H9 (cell line): ENCODE measurements at regions not wholly inside any gene's neighbourhood (a gene's known extent, or its start where the extent isn't known, plus 50 kb on each side); places are given as distances from the start of the nearest gene placed in this dataset.

Experiments used
- DNase-seq: peaks from one replicate; pipeline ENCODE4 v3.0.0-alpha.2; 2017
- H2AFZ ChIP-seq: one replicate; pipeline ENCODE4 v1.6.1; 2013; ENCODE audit warnings: mild to moderate bottlenecking, low read length, control low read depth, moderate library complexity
- H2AK5ac ChIP-seq: 2 replicates; pipeline ENCODE4 v1.6.1; 2013; ENCODE audit warnings: low read length, control low read depth, mixed read lengths; ENCODE audit not compliant: insufficient read length
- H2BK120ac ChIP-seq: one replicate; pipeline ENCODE4 v1.6.1; 2013; ENCODE audit warnings: low read depth, mild to moderate bottlenecking, low read length, control low read depth, inconsistent platforms; ENCODE audit not compliant: poor library complexity, severe bottlenecking
- H2BK12ac ChIP-seq: 2 replicates; pipeline ENCODE4 v1.6.1; 2013; ENCODE audit warnings: low read length, control low read depth, mixed read lengths, low read depth; ENCODE audit not compliant: insufficient read length
- H2BK15ac ChIP-seq: 2 replicates; pipeline ENCODE4 v1.6.1; 2013; ENCODE audit warnings: low read depth, low read length, control low read depth
- H2BK20ac ChIP-seq: one replicate; pipeline ENCODE4 v1.6.1; 2013; ENCODE audit warnings: low read depth, mild to moderate bottlenecking, low read length, control low read depth, inconsistent platforms; ENCODE audit not compliant: poor library complexity, severe bottlenecking
- H2BK5ac ChIP-seq: 2 replicates; pipeline ENCODE4 v1.6.1; 2013; ENCODE audit warnings: low read length, control low read depth, mixed read lengths; ENCODE audit not compliant: insufficient read length
- H3K14ac ChIP-seq: 2 replicates; pipeline ENCODE4 v1.6.1; 2013; ENCODE audit warnings: low read length, control low read depth; ENCODE audit not compliant: insufficient read depth
- H3K18ac ChIP-seq: 2 replicates; pipeline ENCODE4 v1.6.1; 2013; ENCODE audit warnings: low read depth, mild to moderate bottlenecking, mixed read lengths, low read length, control low read depth; ENCODE audit not compliant: insufficient read length
- H3K23ac ChIP-seq: 2 replicates; pipeline ENCODE4 v1.6.1; 2013; ENCODE audit warnings: low read length, control low read depth, mixed read lengths, low read depth; ENCODE audit not compliant: insufficient read length
- H3K23me2 ChIP-seq: 2 replicates; pipeline ENCODE4 v1.6.1; 2013; ENCODE audit warnings: low read depth, mild to moderate bottlenecking, mixed read lengths, low read length, control low read depth; ENCODE audit not compliant: insufficient read length, poor library complexity, severe bottlenecking
- H3K27ac ChIP-seq: 2 replicates; pipeline ENCODE4 v1.5.1; 2013; ENCODE audit warnings: low read length, control low read depth, mixed read lengths, low read depth; ENCODE audit not compliant: insufficient read length
- H3K27me3 ChIP-seq: 2 replicates; pipeline ENCODE4 v1.6.1; 2013; ENCODE audit warnings: low read length, control low read depth, inconsistent platforms; ENCODE audit not compliant: insufficient read depth
- H3K4ac ChIP-seq: 2 replicates; pipeline ENCODE4 v1.6.1; 2013; ENCODE audit warnings: low read depth, mild to moderate bottlenecking, control low read depth, inconsistent platforms, low read length, moderate library complexity
- H3K4me1 ChIP-seq: 2 replicates; pipeline ENCODE4 v1.6.1; 2013; ENCODE audit warnings: low read length, control low read depth, inconsistent platforms; ENCODE audit not compliant: insufficient read depth
- H3K4me2 ChIP-seq: 2 replicates; pipeline ENCODE4 v1.6.1; 2013; ENCODE audit warnings: low read length, control low read depth, mixed read lengths; ENCODE audit not compliant: insufficient read length, insufficient read depth
- H3K56ac ChIP-seq: 2 replicates; pipeline ENCODE4 v1.6.1; 2013; ENCODE audit warnings: low read depth, mild to moderate bottlenecking, mixed read lengths, low read length, control low read depth; ENCODE audit not compliant: insufficient read length
- H3K79me1 ChIP-seq: 2 replicates; pipeline ENCODE4 v1.6.1; 2013; ENCODE audit warnings: low read depth, mild to moderate bottlenecking, moderate library complexity, low read length, control low read depth, inconsistent platforms; ENCODE audit not compliant: insufficient read depth, poor library complexity, severe bottlenecking
- H3K79me2 ChIP-seq: 2 replicates; pipeline ENCODE4 v1.6.1; 2013; ENCODE audit warnings: low read length, control low read depth, inconsistent platforms; ENCODE audit not compliant: insufficient read depth
- H3K9ac ChIP-seq: 2 replicates; pipeline ENCODE4 v1.6.1; 2013; ENCODE audit warnings: low read length, control low read depth, mixed read lengths; ENCODE audit not compliant: insufficient read length; ENCODE audit errors: extremely low read depth
- H3K9me3 ChIP-seq: one replicate; pipeline ENCODE4 v1.6.1; 2013; ENCODE audit warnings: low read depth, low read length, inconsistent platforms; ENCODE audit not compliant: control insufficient read depth
- H3T11ph ChIP-seq: one replicate; pipeline ENCODE4 v1.6.1; 2013; ENCODE audit warnings: mild to moderate bottlenecking, low read length, control low read depth, inconsistent platforms
- H4K20me1 ChIP-seq: one replicate; pipeline ENCODE4 v1.6.1; 2013; ENCODE audit not compliant: control insufficient read depth, insufficient read length, insufficient read depth
- H4K5ac ChIP-seq: 2 replicates; pipeline ENCODE4 v1.6.1; 2013; ENCODE audit warnings: low read depth, mild to moderate bottlenecking, mixed read lengths, low read length, control low read depth; ENCODE audit not compliant: insufficient read length
- H4K8ac ChIP-seq: replicated peaks from 2 replicates; pipeline ENCODE4 v1.6.1; 2013; ENCODE audit warnings: low read length, control low read depth, mixed read lengths, low read depth; ENCODE audit not compliant: insufficient read length
- H4K91ac ChIP-seq: 2 replicates; pipeline ENCODE4 v1.6.1; 2013; ENCODE audit warnings: low read depth, mild to moderate bottlenecking, moderate library complexity, mixed read lengths, low read length, control low read depth; ENCODE audit not compliant: insufficient read length
- H3K27ac Mint-ChIP-seq, 3 experiments: 2 replicates in 2 of 3; 3 replicates in 1 of 3; pipeline ENCODE4 v1.8.0; 2020 to 2021; ENCODE audit warnings: mixed read lengths in 3 of 3, mild to moderate bottlenecking in 1 of 3, moderate library complexity in 1 of 3
- H3K27me3 Mint-ChIP-seq: 2 replicates; pipeline ENCODE4 v1.8.0; 2021; ENCODE audit warnings: low read depth, mild to moderate bottlenecking, moderate library complexity, mixed read lengths
- H3K36me3 Mint-ChIP-seq, 3 experiments: 2 replicates in 2 of 3; 3 replicates in 1 of 3; pipeline ENCODE4 v1.8.0; 2020 to 2021; ENCODE audit warnings: low read depth in 3 of 3, mixed read lengths in 3 of 3; ENCODE audit not compliant: insufficient read depth in 1 of 3
- H3K4me1 Mint-ChIP-seq, 2 experiments: 2 replicates each; pipeline ENCODE4 v1.8.0; 2020; ENCODE audit warnings: mixed read lengths in 2 of 2
- H3K4me3 Mint-ChIP-seq, 2 experiments: 2 replicates in 1 of 2; 3 replicates in 1 of 2; pipeline ENCODE4 v1.8.0; 2020 to 2021; ENCODE audit warnings: mild to moderate bottlenecking in 2 of 2, mixed read lengths in 2 of 2, moderate library complexity in 1 of 2
- H3K9me3 Mint-ChIP-seq, 2 experiments: 2 replicates in 1 of 2; 3 replicates in 1 of 2; pipeline ENCODE4 v1.8.0; 2020; ENCODE audit warnings: mild to moderate bottlenecking in 2 of 2, mixed read lengths in 2 of 2, moderate library complexity in 1 of 2
- WGBS: extraction: QIAGEN DNeasy Blood & Tissue Kit; methylation state at CpG from one replicate; pipeline ENCODE4 v1.1.7; 2013; ENCODE audit warnings: missing lambda C conversion rate, low lambda C conversion rate, mixed read lengths; ENCODE audit not compliant: insufficient read length; ENCODE audit errors: extremely low coverage; 5-methylcytosine and 5-hydroxymethylcytosine counted together
- TF ChIP-seq, protein P1 (sequence below): fragments of 200-600 bp; sonication (generic); conservative IDR thresholded peaks from 3 replicates; pipeline ENCODE4 v1.8.0; 2021; ENCODE audit warnings: antibody characterized with exemption, mild to moderate bottlenecking

- H4K20me1 ChIP-seq, result no peaks in the 10 kb centered on the region
- no peak overlapping the region; a peak in 1 of 5 replicates for H3K4me3 Mint-ChIP-seq
- no peak overlapping the region for H4K8ac ChIP-seq
- no peak overlapping the region for H2BK120ac ChIP-seq
- H4K91ac ChIP-seq, result no peak overlapping the region
- no peak overlapping the region for H3K56ac ChIP-seq
- no peak overlapping the region for H2AFZ ChIP-seq
- H3K23ac ChIP-seq, result no peak overlapping the region
- H3K27ac ChIP-seq, result no peak overlapping the region
- H3K9me3 ChIP-seq, result no peaks in the 10 kb centered on the region
- no peak overlapping the region for H3T11ph ChIP-seq
- H2BK15ac ChIP-seq, result no peak overlapping the region
- DNase-seq, result no peak
- H3K23me2 ChIP-seq, result no peaks in the 10 kb centered on the region
- no peaks in the 10 kb centered on the region for H3K36me3 Mint-ChIP-seq
- H2BK5ac ChIP-seq, result no peak overlapping the region
- no peak overlapping the region for H3K27ac Mint-ChIP-seq
- no peak overlapping the region for H4K5ac ChIP-seq
- 0 out of 2 replicates have a peak, but pooled peaks cover 2% of the 10 kb centered on the region for H3K4me1 ChIP-seq
- no peak overlapping the region for H3K4me2 ChIP-seq
- H3K9me3 Mint-ChIP-seq, result no peaks in the 10 kb centered on the region; a peak in 1 of 5 replicates
- H3K4me1 Mint-ChIP-seq, result peaks cover 5 to 9% of the 10 kb centered on the region in 2 experiments
- H3K79me1 ChIP-seq, result no peaks in the 10 kb centered on the region
- no peak overlapping the region for H3K9ac ChIP-seq
- no peak overlapping the region for H2BK12ac ChIP-seq
- no peak overlapping the region for H3K4ac ChIP-seq
- no peak overlapping the region for H2AK5ac ChIP-seq
- H3K79me2 ChIP-seq, result no peaks in the 10 kb centered on the region
- no peaks in the 10 kb centered on the region for H3K27me3 ChIP-seq
- no peak overlapping the region for H3K14ac ChIP-seq
- no peaks in the 10 kb centered on the region; the same call in 1 of the 2 replicates for H3K27me3 Mint-ChIP-seq
- H2BK20ac ChIP-seq, result no peak overlapping the region
- WGBS, result no CpG with 5 or more reads among the region's 1 CpG
- TF ChIP-seq, protein P1, sequence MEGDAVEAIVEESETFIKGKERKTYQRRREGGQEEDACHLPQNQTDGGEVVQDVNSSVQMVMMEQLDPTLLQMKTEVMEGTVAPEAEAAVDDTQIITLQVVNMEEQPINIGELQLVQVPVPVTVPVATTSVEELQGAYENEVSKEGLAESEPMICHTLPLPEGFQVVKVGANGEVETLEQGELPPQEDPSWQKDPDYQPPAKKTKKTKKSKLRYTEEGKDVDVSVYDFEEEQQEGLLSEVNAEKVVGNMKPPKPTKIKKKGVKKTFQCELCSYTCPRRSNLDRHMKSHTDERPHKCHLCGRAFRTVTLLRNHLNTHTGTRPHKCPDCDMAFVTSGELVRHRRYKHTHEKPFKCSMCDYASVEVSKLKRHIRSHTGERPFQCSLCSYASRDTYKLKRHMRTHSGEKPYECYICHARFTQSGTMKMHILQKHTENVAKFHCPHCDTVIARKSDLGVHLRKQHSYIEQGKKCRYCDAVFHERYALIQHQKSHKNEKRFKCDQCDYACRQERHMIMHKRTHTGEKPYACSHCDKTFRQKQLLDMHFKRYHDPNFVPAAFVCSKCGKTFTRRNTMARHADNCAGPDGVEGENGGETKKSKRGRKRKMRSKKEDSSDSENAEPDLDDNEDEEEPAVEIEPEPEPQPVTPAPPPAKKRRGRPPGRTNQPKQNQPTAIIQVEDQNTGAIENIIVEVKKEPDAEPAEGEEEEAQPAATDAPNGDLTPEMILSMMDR, result no peak
- no peak overlapping the region for H3K18ac ChIP-seq
Measured at GRCh38 chr17:72250206-72250605, 129.4 kb downstream of the SOX9 start.
